ENCODE measurements at regions not wholly inside any gene's neighbourhood (a gene's known extent, or its start where the extent isn't known, plus 50 kb on each side); places are given as distances from the start of the nearest gene placed in this dataset.

DNA sequence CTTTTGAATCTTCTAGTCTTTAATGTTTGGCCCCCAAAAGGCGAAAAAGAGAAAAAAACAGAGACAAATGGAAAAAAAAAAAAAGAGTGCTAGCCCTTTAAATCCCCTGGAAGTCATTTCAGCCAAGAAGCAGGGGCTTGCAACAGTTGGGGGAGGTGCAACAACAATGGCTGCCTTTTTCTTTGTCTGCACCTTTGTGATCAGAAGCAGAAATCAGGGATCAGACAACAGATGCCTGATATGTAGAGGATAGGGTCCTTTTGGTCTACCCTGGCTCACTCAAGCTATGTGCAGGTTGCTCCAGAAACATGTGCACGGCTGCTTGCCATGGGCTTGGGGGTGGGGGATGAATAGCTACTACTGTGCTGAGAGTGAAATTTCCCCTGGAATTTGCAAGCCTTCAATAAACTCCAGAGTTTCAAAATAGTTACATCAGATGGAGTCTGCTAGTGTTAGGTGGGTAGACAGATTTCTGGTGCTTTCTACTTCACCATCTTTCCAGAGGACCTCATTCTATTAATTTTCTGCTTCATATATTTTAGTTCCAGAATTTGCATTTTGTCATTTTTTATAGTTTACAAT, 150.9 kb downstream of the FGF18 start:
- H3K4me1 ChIP-seq, result no peaks in the 10 kb centered on the region
- ChIA-PET POLR2A (no interaction called here), CTCF (no interaction called here)
- H3K27ac ChIP-seq, result no peak overlapping the region
- no peak overlapping the region for H3K4me3 ChIP-seq
- DNase-seq (ENCODE audit: low read depth in 1 of 2, low spot score in 1 of 2) (no peak), ATAC-seq (no peak), FAIRE-seq (no peak)
- H3K9me3 ChIP-seq, result peaks cover 26% of the 10 kb centered on the region
- WGBS (ENCODE audit: missing lambda C conversion rate), result 3% methylated on average over 2 of the region's 2 CpGs
- H3K4me2 ChIP-seq, result no peak overlapping the region
- TF ChIP-seq HOXA7 (CRISPR knock-in tag; IDR thresholded peaks at IDR 0.05) (no peak), SREBF2 (IDR thresholded peaks at IDR 0.05) (no peak), ZC3H11A (IDR thresholded peaks at IDR 0.05) (no peak), FOSB (CRISPR knock-in tag; IDR thresholded peaks at IDR 0.05) (no peak), CBX2 (IDR thresholded peaks at IDR 0.05; ENCODE audit: borderline replicate concordance, low read depth) (no peak), HOXB5 (CRISPR knock-in tag; IDR thresholded peaks at IDR 0.05) (no peak), MAZ (IDR thresholded peaks at IDR 0.05; ENCODE audit: borderline replicate concordance, low read depth, low read length) (no peak), POLR2AphosphoS2 (conservative IDR thresholded peaks at IDR 0.05; ENCODE audit: low read length) (no peak), MYC (IDR thresholded peaks at IDR 0.05; ENCODE audit: borderline replicate concordance, low read length) (no peak), RARB (CRISPR knock-in tag; IDR thresholded peaks at IDR 0.05) (no peak), PHF8 (IDR thresholded peaks at IDR 0.05; ENCODE audit: borderline replicate concordance, low read depth) (no peak), HDAC2 (IDR thresholded peaks at IDR 0.05) (no peak)
- TF ChIP-seq, protein P1, sequence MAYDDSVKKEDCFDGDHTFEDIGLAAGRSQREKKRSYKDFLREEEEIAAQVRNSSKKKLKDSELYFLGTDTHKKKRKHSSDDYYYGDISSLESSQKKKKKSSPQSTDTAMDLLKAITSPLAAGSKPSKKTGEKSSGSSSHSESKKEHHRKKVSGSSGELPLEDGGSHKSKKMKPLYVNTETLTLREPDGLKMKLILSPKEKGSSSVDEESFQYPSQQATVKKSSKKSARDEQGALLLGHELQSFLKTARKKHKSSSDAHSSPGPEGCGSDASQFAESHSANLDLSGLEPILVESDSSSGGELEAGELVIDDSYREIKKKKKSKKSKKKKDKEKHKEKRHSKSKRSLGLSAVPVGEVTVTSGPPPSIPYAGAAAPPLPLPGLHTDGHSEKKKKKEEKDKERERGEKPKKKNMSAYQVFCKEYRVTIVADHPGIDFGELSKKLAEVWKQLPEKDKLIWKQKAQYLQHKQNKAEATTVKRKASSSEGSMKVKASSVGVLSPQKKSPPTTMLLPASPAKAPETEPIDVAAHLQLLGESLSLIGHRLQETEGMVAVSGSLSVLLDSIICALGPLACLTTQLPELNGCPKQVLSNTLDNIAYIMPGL (CRISPR knock-in tag; IDR thresholded peaks at IDR 0.05; ENCODE audit: borderline replicate concordance), result no peak
- TF ChIP-seq, protein P2, sequence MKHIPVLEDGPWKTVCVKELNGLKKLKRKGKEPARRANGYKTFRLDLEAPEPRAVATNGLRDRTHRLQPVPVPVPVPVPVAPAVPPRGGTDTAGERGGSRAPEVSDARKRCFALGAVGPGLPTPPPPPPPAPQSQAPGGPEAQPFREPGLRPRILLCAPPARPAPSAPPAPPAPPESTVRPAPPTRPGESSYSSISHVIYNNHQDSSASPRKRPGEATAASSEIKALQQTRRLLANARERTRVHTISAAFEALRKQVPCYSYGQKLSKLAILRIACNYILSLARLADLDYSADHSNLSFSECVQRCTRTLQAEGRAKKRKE (CRISPR knock-in tag; IDR thresholded peaks at IDR 0.05; ENCODE audit: low read depth), result no peak
- TF ChIP-seq, protein P3, sequence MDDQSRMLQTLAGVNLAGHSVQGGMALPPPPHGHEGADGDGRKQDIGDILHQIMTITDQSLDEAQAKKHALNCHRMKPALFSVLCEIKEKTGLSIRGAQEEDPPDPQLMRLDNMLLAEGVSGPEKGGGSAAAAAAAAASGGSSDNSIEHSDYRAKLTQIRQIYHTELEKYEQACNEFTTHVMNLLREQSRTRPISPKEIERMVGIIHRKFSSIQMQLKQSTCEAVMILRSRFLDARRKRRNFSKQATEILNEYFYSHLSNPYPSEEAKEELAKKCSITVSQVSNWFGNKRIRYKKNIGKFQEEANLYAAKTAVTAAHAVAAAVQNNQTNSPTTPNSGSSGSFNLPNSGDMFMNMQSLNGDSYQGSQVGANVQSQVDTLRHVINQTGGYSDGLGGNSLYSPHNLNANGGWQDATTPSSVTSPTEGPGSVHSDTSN (IDR thresholded peaks at IDR 0.05), result no peak
- TF ChIP-seq, protein P4, sequence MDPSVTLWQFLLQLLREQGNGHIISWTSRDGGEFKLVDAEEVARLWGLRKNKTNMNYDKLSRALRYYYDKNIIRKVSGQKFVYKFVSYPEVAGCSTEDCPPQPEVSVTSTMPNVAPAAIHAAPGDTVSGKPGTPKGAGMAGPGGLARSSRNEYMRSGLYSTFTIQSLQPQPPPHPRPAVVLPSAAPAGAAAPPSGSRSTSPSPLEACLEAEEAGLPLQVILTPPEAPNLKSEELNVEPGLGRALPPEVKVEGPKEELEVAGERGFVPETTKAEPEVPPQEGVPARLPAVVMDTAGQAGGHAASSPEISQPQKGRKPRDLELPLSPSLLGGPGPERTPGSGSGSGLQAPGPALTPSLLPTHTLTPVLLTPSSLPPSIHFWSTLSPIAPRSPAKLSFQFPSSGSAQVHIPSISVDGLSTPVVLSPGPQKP (IDR thresholded peaks at IDR 0.05; ENCODE audit: low read depth, low read length), result no peak

DNA sequence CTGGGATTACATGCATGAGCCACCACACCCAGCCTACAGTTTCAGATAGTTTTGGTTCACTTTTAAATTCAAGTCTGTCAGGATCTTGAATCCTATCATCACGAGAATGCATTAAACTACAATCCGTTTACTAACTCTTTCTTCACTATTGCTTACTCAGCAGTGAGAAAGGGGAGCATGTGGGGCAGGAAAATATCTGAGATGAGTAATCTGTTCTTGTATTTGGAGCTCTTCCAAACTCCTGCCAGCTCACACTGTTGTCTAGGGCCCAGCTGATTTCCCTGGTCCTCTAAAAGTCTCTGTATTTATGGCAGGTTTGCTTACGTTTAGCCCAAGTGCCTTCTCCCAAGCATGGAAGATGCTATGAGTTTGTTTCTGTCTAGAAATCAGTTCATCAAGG, 152.2 kb downstream of the FGF18 start:
- TF ChIP-seq MAFK (IDR thresholded peaks at IDR 0.05; ENCODE audit: partially characterized antibody) (peak; percentile 87), EHF (CRISPR knock-in tag; IDR thresholded peaks at IDR 0.05) (no peak), EP300 (IDR thresholded peaks at IDR 0.05) (no peak), HEYL (CRISPR knock-in tag; IDR thresholded peaks at IDR 0.05) (no peak), CBX8 (IDR thresholded peaks at IDR 0.05) (no peak), ZC3H11A (IDR thresholded peaks at IDR 0.05) (no peak)
- TF ChIP-seq, protein P5, sequence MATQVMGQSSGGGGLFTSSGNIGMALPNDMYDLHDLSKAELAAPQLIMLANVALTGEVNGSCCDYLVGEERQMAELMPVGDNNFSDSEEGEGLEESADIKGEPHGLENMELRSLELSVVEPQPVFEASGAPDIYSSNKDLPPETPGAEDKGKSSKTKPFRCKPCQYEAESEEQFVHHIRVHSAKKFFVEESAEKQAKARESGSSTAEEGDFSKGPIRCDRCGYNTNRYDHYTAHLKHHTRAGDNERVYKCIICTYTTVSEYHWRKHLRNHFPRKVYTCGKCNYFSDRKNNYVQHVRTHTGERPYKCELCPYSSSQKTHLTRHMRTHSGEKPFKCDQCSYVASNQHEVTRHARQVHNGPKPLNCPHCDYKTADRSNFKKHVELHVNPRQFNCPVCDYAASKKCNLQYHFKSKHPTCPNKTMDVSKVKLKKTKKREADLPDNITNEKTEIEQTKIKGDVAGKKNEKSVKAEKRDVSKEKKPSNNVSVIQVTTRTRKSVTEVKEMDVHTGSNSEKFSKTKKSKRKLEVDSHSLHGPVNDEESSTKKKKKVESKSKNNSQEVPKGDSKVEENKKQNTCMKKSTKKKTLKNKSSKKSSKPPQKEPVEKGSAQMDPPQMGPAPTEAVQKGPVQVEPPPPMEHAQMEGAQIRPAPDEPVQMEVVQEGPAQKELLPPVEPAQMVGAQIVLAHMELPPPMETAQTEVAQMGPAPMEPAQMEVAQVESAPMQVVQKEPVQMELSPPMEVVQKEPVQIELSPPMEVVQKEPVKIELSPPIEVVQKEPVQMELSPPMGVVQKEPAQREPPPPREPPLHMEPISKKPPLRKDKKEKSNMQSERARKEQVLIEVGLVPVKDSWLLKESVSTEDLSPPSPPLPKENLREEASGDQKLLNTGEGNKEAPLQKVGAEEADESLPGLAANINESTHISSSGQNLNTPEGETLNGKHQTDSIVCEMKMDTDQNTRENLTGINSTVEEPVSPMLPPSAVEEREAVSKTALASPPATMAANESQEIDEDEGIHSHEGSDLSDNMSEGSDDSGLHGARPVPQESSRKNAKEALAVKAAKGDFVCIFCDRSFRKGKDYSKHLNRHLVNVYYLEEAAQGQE (IDR thresholded peaks at IDR 0.05), result no peak
- Histone ChIP-seq H3K9me3 (peaks cover 30% of the 10 kb centered on the region), H3K4me1 (no peaks in the 10 kb centered on the region), H3K4me2 (no peak overlapping the region), H3K27ac (no peak overlapping the region), H3K4me3 (no peak overlapping the region)
- DNase-seq (ENCODE audit: low read depth in 1 of 2, low spot score in 1 of 2) (peak in 1 of 2 experiments; percentile 25), FAIRE-seq (no peak), ATAC-seq (peak; percentile 31 to 74; a peak in 2 of 6 replicates)
- WGBS (ENCODE audit: missing lambda C conversion rate), result 38% methylated on average over 3 of the region's 3 CpGs
- POLR2A ChIA-PET, result no interaction called here
- CTCF ChIA-PET, result no interaction called here
